ENCODE measurements at regions not wholly inside any gene's neighbourhood (a gene's known extent, or its start where the extent isn't known, plus 50 kb on each side); places are given as distances from the start of the nearest gene placed in this dataset.

- no peak for TF ChIP-seq CTCF (IDR thresholded peaks at IDR 0.05)
- no peaks in the 10 kb centered on the region for H3K4me1 ChIP-seq (ENCODE audit: control insufficient read depth in 1 of 2, insufficient read depth in 1 of 2, low read depth in 1 of 2, low read length in 1 of 2)
- H3K36me3 ChIP-seq: no peaks in the 10 kb centered on the region
Observed at GRCh38 chr12:105975351-105975750, 163.4 kb downstream of the NUAK1 start.

GRCh38 chr12:105977236-105977635 lies 161.5 kb downstream of the NUAK1 start:
- Histone ChIP-seq H3K27me3 (no peaks in the 10 kb centered on the region), H3K4me1 (ENCODE audit: control insufficient read depth in 1 of 2, insufficient read depth in 1 of 2, low read depth in 1 of 2, low read length in 1 of 2) (no peaks in the 10 kb centered on the region), H3K27ac (no peak overlapping the region), H3K9me3 (no peaks in the 10 kb centered on the region), H3K4me3 (ENCODE audit: low read depth in 1 of 2, low read length in 1 of 2) (no peak overlapping the region), H3K36me3 (no peaks in the 10 kb centered on the region)
- TF ChIP-seq CTCF (IDR thresholded peaks at IDR 0.05): no peak

More at GRCh38 chr12:105975351-105975750, 163.4 kb downstream of the NUAK1 start:
- Histone ChIP-seq H3K4me3 (ENCODE audit: low read depth in 1 of 2, low read length in 1 of 2) (no peak overlapping the region), H3K27me3 (no peaks in the 10 kb centered on the region), H3K27ac (no peak overlapping the region), H3K9me3 (no peaks in the 10 kb centered on the region)

GRCh38 chr12:105977652-105978051 lies 161.1 kb downstream of the NUAK1 start:
- Histone ChIP-seq H3K36me3 (no peaks in the 10 kb centered on the region), H3K27ac (no peak overlapping the region), H3K4me3 (ENCODE audit: low read depth in 1 of 2, low read length in 1 of 2) (no peak overlapping the region), H3K9me3 (no peaks in the 10 kb centered on the region), H3K27me3 (no peaks in the 10 kb centered on the region), H3K4me1 (ENCODE audit: control insufficient read depth in 1 of 2, insufficient read depth in 1 of 2, low read depth in 1 of 2, low read length in 1 of 2) (no peaks in the 10 kb centered on the region)
- TF ChIP-seq CTCF (IDR thresholded peaks at IDR 0.05): no peak

GRCh38 chr12:105978276-105978675 lies 160.5 kb downstream of the NUAK1 start:
- Histone ChIP-seq H3K36me3 (no peaks in the 10 kb centered on the region), H3K9me3 (no peaks in the 10 kb centered on the region), H3K4me3 (ENCODE audit: low read depth in 1 of 2, low read length in 1 of 2) (no peak overlapping the region), H3K4me1 (ENCODE audit: control insufficient read depth in 1 of 2, insufficient read depth in 1 of 2, low read depth in 1 of 2, low read length in 1 of 2) (no peaks in the 10 kb centered on the region), H3K27me3 (no peaks in the 10 kb centered on the region), H3K27ac (no peak overlapping the region)
- TF ChIP-seq CTCF (IDR thresholded peaks at IDR 0.05): no peak

GRCh38 chr12:105978686-105979085 lies 160.1 kb downstream of the NUAK1 start:
- Histone ChIP-seq H3K27me3 (no peaks in the 10 kb centered on the region), H3K4me1 (ENCODE audit: control insufficient read depth in 1 of 2, insufficient read depth in 1 of 2, low read depth in 1 of 2, low read length in 1 of 2) (no peaks in the 10 kb centered on the region), H3K9me3 (no peaks in the 10 kb centered on the region), H3K27ac (no peak overlapping the region), H3K36me3 (no peaks in the 10 kb centered on the region), H3K4me3 (ENCODE audit: low read depth in 1 of 2, low read length in 1 of 2) (no peak overlapping the region)
- TF ChIP-seq CTCF (IDR thresholded peaks at IDR 0.05): no peak

- H3K27me3 ChIP-seq: no peaks in the 10 kb centered on the region
- H3K36me3 ChIP-seq: no peaks in the 10 kb centered on the region
- no peak for TF ChIP-seq CTCF (IDR thresholded peaks at IDR 0.05)
- no peaks in the 10 kb centered on the region for H3K9me3 ChIP-seq
- H3K4me3 ChIP-seq (ENCODE audit: low read depth in 1 of 2, low read length in 1 of 2): no peak overlapping the region
- no peaks in the 10 kb centered on the region for H3K4me1 ChIP-seq (ENCODE audit: control insufficient read depth in 1 of 2, insufficient read depth in 1 of 2, low read depth in 1 of 2, low read length in 1 of 2)
- H3K27ac ChIP-seq: no peak overlapping the region
Observed at GRCh38 chr12:105980085-105980484, 158.7 kb downstream of the NUAK1 start.

All from neutrophil (primary cell).